GM19467 (cell line): ENCODE measurements at regions not wholly inside any gene's neighbourhood (a gene's known extent, or its start where the extent isn't known, plus 50 kb on each side); places are given as distances from the start of the nearest gene placed in this dataset.

Source experiments
- ATAC-seq: cut with Tn5 transposase; IDR thresholded peaks from one replicate; pipeline ENCODE4 v1.9.1; 2021; ENCODE audit warnings: mild to moderate bottlenecking, moderate library complexity; ENCODE audit not compliant: unreplicated experiment

- no peak for ATAC-seq
These were observed 402.4 kb upstream of the ADARB2 start for GRCh38 chr10:2139746-2140145.

- ATAC-seq, result no peak
These were observed 400.3 kb upstream of the ADARB2 start for GRCh38 chr10:2137549-2138174.

GRCh38 chr10:2130705-2131305 is 393.5 kb upstream of the ADARB2 start:
- ATAC-seq, result no peak

- ATAC-seq, result no peak
These were observed 391.7 kb upstream of the ADARB2 start for GRCh38 chr10:2128991-2129390.

GRCh38 chr10:2124135-2124534 is 386.8 kb upstream of the ADARB2 start:
- ATAC-seq, result no peak

- no peak for ATAC-seq
These were observed 385.3 kb upstream of the ADARB2 start for GRCh38 chr10:2122431-2123124.

GRCh38 chr10:2121929-2122328 is 384.6 kb upstream of the ADARB2 start:
- no peak for ATAC-seq

- ATAC-seq, result no peak
These were observed 384.0 kb upstream of the ADARB2 start for GRCh38 chr10:2121315-2121714.

GRCh38 chr10:2120746-2121145 is 383.4 kb upstream of the ADARB2 start:
- no peak for ATAC-seq

- ATAC-seq, result no peak
These were observed 382.0 kb upstream of the ADARB2 start for GRCh38 chr10:2119316-2119715.

- no peak for ATAC-seq
These were observed 380.9 kb upstream of the ADARB2 start for GRCh38 chr10:2118201-2118600.

GRCh38 chr10:2117641-2118040 is 380.3 kb upstream of the ADARB2 start:
- no peak for ATAC-seq

GRCh38 chr10:2111965-2112364 is 374.6 kb upstream of the ADARB2 start:
- ATAC-seq, result no peak

GRCh38 chr10:2108496-2108895 is 371.2 kb upstream of the ADARB2 start:
- no peak for ATAC-seq

GRCh38 chr10:2106641-2107040 is 369.3 kb upstream of the ADARB2 start:
- no peak for ATAC-seq

GRCh38 chr10:2099321-2099720 is 362.0 kb upstream of the ADARB2 start:
- no peak for ATAC-seq

- no peak for ATAC-seq
These were observed 360.6 kb upstream of the ADARB2 start for GRCh38 chr10:2097937-2098336.

GRCh38 chr10:2094171-2094570 is 356.8 kb upstream of the ADARB2 start:
- ATAC-seq, result no peak

- no peak for ATAC-seq
These were observed 346.3 kb upstream of the ADARB2 start for GRCh38 chr10:2083591-2083990.

GRCh38 chr10:2081501-2081900 is 344.2 kb upstream of the ADARB2 start:
- peak; percentile 45 for ATAC-seq

GRCh38 chr10:2079603-2080078 is 342.3 kb upstream of the ADARB2 start:
- peak; percentile 64 for ATAC-seq

GRCh38 chr10:2077231-2077630 is 339.9 kb upstream of the ADARB2 start:
- no peak for ATAC-seq
